ENCODE measurements at regions not wholly inside any gene's neighbourhood (a gene's known extent, or its start where the extent isn't known, plus 50 kb on each side); places are given as distances from the start of the nearest gene placed in this dataset.

DNA sequence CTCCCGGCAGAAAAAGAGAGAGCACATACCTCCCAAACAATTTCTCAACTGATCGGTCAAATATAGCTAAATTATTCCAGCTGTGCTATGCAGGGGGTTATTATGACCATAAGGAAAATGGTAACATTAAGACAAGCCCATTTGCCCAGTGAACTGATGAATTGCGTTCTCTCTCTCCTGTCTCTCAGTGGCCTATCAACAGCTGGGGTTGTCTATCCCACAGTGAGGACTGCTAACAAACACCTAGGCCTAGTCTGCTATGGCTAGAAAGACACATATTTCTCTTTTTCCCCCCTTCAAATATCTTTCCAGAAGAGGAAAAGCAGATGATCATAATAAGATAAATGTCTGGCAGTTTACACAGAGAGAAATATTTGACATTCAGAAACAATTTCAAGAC, 263.8 kb upstream of the ELAC2 start:
- H3K9me3 ChIP-seq (ENCODE audit: severe bottlenecking): no peaks in the 10 kb centered on the region
- no peak for DNase-seq
- TF ChIP-seq, protein P1, sequence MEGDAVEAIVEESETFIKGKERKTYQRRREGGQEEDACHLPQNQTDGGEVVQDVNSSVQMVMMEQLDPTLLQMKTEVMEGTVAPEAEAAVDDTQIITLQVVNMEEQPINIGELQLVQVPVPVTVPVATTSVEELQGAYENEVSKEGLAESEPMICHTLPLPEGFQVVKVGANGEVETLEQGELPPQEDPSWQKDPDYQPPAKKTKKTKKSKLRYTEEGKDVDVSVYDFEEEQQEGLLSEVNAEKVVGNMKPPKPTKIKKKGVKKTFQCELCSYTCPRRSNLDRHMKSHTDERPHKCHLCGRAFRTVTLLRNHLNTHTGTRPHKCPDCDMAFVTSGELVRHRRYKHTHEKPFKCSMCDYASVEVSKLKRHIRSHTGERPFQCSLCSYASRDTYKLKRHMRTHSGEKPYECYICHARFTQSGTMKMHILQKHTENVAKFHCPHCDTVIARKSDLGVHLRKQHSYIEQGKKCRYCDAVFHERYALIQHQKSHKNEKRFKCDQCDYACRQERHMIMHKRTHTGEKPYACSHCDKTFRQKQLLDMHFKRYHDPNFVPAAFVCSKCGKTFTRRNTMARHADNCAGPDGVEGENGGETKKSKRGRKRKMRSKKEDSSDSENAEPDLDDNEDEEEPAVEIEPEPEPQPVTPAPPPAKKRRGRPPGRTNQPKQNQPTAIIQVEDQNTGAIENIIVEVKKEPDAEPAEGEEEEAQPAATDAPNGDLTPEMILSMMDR (IDR thresholded peaks at IDR 0.05; ENCODE audit: low read depth, low read length): no peak

DNA sequence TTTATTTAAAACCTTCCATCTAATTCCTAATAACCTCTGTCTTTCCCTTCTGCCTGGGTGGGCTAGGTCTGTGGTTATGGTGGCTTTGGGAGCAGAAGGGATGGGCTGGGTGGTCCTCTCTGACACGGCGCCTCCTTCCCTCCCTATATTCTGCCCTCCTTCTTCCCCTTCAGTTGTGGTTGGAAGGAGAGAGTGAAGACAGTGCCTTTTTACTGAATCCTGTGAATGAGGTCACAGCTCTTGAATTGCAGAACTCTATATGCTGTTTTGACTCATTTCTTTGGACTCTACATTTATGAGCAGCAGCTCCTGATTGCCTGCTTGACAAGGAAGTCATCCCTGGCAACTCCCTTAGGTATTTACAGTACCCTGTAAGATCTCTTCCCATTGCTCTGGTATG, 256.0 kb upstream of the ELAC2 start:
- no peaks in the 10 kb centered on the region for H3K27me3 ChIP-seq (ENCODE audit: insufficient read depth, low read depth, severe bottlenecking)
- no peak overlapping the region for H3K4me3 ChIP-seq (ENCODE audit: low read depth, low read length)
- TF ChIP-seq, protein P1 (IDR thresholded peaks at IDR 0.05; ENCODE audit: low read depth, low read length): no peak
- no peaks in the 10 kb centered on the region for H3K9me3 ChIP-seq (ENCODE audit: severe bottlenecking)
- H3K36me3 ChIP-seq: no peaks in the 10 kb centered on the region
- no peak for DNase-seq
- H3K27ac ChIP-seq: no peak overlapping the region

More for the DNA sequence above, 263.8 kb upstream of the ELAC2 start:
- no peak overlapping the region for H3K27ac ChIP-seq
- H3K27me3 ChIP-seq (ENCODE audit: insufficient read depth, low read depth, severe bottlenecking): no peaks in the 10 kb centered on the region
- no peak overlapping the region for H3K4me3 ChIP-seq (ENCODE audit: low read depth, low read length)
- no peaks in the 10 kb centered on the region for H3K36me3 ChIP-seq

DNA sequence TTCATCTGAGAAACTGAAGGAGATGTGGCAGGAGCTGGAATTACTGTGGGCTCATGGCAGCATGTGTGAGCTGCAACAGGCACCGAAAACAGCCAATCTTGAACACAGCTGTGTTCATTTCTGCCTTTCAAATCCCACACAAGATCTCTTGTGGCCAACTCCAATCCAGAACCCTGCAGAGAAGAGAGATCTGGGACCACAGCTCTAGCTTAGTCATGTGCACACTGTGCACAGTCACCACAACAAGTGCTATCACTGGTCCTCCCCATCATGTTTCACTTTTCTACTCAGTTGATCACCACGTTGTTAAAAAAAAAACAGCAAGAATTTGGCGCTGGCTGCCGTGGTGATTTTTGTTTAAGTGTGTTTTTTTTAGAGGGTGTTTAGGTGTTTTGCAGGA, 254.5 kb upstream of the ELAC2 start:
- no peak overlapping the region for H3K27ac ChIP-seq
- H3K4me3 ChIP-seq (ENCODE audit: low read depth, low read length): no peak overlapping the region
- no peaks in the 10 kb centered on the region for H3K27me3 ChIP-seq (ENCODE audit: insufficient read depth, low read depth, severe bottlenecking)
- no peaks in the 10 kb centered on the region for H3K36me3 ChIP-seq
- no peak for DNase-seq
- TF ChIP-seq, protein P1 (IDR thresholded peaks at IDR 0.05; ENCODE audit: low read depth, low read length): no peak
- no peaks in the 10 kb centered on the region for H3K9me3 ChIP-seq (ENCODE audit: severe bottlenecking)

DNA sequence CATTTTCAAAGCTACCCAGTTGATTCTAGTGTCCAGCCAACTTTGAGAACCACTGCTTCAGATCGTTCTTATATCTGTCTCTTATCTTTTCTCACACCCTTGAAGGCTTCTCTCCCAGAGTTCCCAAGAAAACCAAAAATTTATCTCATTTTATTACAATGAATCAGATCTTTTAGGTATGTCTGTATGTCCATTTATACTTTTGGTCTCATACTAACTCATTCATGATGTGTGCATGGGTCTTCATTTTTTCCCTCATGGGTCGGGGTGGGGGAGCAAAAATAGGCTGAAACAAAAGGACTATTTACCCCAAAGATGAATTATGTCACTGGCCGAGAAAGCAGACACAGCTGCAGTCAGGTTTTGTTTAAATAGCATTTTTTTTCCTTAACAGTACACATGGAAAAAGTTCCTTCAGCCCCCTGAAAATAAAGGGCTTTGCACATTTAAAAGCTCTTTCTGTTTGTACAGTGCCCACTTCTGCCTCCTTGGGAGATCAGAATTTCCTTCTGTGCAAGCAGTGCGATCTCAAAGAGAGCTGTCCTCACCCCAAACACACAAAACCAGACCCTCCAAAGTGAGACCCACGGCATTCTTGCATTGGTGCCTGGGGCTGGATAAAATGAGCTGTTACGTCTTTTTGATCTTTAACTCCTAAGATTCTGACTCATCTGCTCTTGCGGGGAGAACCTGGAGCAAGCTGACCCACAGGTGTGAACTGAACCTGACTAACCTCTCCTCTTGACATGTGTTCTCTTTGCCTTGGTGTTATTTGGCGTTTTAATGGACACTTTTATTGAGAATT, 251.2 kb upstream of the ELAC2 start:
- Histone ChIP-seq H3K36me3 (no peaks in the 10 kb centered on the region), H3K27ac (no peak overlapping the region), H3K4me3 (ENCODE audit: low read depth, low read length) (no peak overlapping the region), H3K27me3 (ENCODE audit: insufficient read depth, low read depth, severe bottlenecking) (no peaks in the 10 kb centered on the region), H3K9me3 (ENCODE audit: severe bottlenecking) (no peaks in the 10 kb centered on the region)
- no peak for DNase-seq
- TF ChIP-seq, protein P1 (IDR thresholded peaks at IDR 0.05; ENCODE audit: low read depth, low read length): no peak

DNA sequence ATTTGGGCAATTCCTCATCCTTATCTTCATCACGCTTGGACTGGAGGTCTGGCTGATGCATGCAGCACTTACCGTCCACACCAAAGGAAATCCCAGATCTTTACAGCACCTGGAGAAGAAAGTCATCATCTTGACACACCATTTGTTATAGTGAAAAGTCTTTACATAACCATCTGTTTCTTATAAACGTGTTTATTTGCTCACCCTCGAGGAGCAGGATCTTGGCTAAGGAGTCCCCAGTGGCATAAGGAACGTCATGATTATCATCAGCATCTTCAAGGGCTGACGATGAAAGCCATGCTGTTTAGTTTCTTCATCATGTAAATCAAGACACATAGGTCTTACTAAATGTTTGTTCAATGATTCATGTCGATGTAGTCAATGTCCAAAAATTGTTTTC, 248.8 kb upstream of the ELAC2 start:
- Histone ChIP-seq H3K36me3 (no peaks in the 10 kb centered on the region), H3K27me3 (ENCODE audit: insufficient read depth, low read depth, severe bottlenecking) (no peaks in the 10 kb centered on the region), H3K9me3 (ENCODE audit: severe bottlenecking) (no peaks in the 10 kb centered on the region), H3K4me3 (ENCODE audit: low read depth, low read length) (no peak overlapping the region), H3K27ac (no peak overlapping the region)
- TF ChIP-seq, protein P1 (IDR thresholded peaks at IDR 0.05; ENCODE audit: low read depth, low read length): no peak
- DNase-seq: no peak

DNA sequence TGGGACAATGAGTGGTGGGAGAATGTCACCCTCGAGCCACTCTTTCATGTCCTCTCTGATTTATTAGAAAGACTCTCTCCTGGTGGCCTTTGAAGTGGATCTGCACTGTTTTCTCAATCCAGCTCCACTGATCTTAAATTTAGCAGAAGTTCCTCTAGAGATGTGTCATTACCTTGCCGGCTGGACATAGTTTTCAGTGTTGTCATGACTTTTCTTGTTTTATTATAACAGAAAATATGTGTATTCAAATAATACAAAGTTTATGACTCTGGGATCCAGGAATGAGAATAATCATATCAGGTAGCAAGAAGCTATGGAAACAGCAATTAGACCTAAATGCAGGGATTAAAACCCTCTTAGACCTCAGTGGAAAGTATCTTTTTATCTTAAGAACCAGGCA, 247.5 kb upstream of the ELAC2 start:
- H3K27ac ChIP-seq: no peak overlapping the region
- TF ChIP-seq, protein P1 (IDR thresholded peaks at IDR 0.05; ENCODE audit: low read depth, low read length): no peak
- DNase-seq: no peak
- no peaks in the 10 kb centered on the region for H3K27me3 ChIP-seq (ENCODE audit: insufficient read depth, low read depth, severe bottlenecking)
- H3K9me3 ChIP-seq (ENCODE audit: severe bottlenecking): no peaks in the 10 kb centered on the region
- H3K36me3 ChIP-seq: no peaks in the 10 kb centered on the region
- no peak overlapping the region for H3K4me3 ChIP-seq (ENCODE audit: low read depth, low read length)
